IMR-90 (cell line): ENCODE measurements at regions not wholly inside any gene's neighbourhood (a gene's known extent, or its start where the extent isn't known, plus 50 kb on each side); places are given as distances from the start of the nearest gene placed in this dataset.

Source experiments
- ATAC-seq: fragments of 200-7000 bp; cut with Tn5 transposase; 2 replicates; pipeline ENCODE4 v1.9.1; 2020; ENCODE audit warnings: low read depth, mild to moderate bottlenecking, moderate library complexity
- BruUV-seq: library from RNA; stranded (reverse); fragments of 400-500 nt; replicated peaks from 2 replicates; lab custom pipeline; 2021; lab: Mats Ljungman, UMichigan
- CTCF ChIA-PET: fragments of 300-600 bp; formaldehyde crosslinking; extraction: SDS; loops from one replicate; lab custom pipeline; 2021; ENCODE audit warnings: antibody characterized with exemption; lab: Yijun Ruan, JAX
- POLR2A ChIA-PET: fragments of 300-600 bp; sonication (Branson Sonifier 250); formaldehyde crosslinking; loops from one replicate; lab custom pipeline; 2022; ENCODE audit warnings: antibody characterized with exemption; ENCODE audit not compliant: unreplicated experiment; lab: Charles Lee
- DNase-seq: peaks from one replicate; pipeline ENCODE4 v3.0.0; 2013
- H2AFZ ChIP-seq: replicated peaks from 2 replicates; pipeline ENCODE3; 2013; ENCODE audit warnings: low read length, mild to moderate bottlenecking; ENCODE audit not compliant: poor library complexity
- H2AK5ac ChIP-seq: 2 replicates; pipeline ENCODE4 v1.6.1; 2013; ENCODE audit warnings: low read depth, low read length, inconsistent platforms
- H2AK9ac ChIP-seq: replicated peaks from 2 replicates; pipeline ENCODE3; 2013; ENCODE audit warnings: mild to moderate bottlenecking, low read depth, low read length, moderate library complexity; ENCODE audit not compliant: poor library complexity
- H2BK120ac ChIP-seq: 2 replicates; pipeline ENCODE4 v1.6.1; 2013; ENCODE audit warnings: low read depth, low read length, inconsistent platforms
- H2BK15ac ChIP-seq: 3 replicates; pipeline ENCODE4 v1.6.1; 2013; ENCODE audit warnings: low read depth, low read length, inconsistent platforms
- H2BK20ac ChIP-seq: 2 replicates; pipeline ENCODE4 v1.6.1; 2013; ENCODE audit warnings: low read depth, mild to moderate bottlenecking, inconsistent platforms, low read length, moderate library complexity
- H2BK5ac ChIP-seq: 2 replicates; pipeline ENCODE4 v1.6.1; 2013; ENCODE audit warnings: mild to moderate bottlenecking, low read depth, low read length, inconsistent platforms; ENCODE audit not compliant: poor library complexity, severe bottlenecking
- H3K14ac ChIP-seq: replicated peaks from 2 replicates; pipeline ENCODE4 v1.6.1; 2013; ENCODE audit warnings: low read depth, low read length, inconsistent platforms
- H3K18ac ChIP-seq: 2 replicates; pipeline ENCODE4 v1.6.1; 2013; ENCODE audit warnings: low read depth, low read length, control low read depth
- H3K23ac ChIP-seq: 2 replicates; pipeline ENCODE4 v1.6.1; 2013; ENCODE audit warnings: low read depth, low read length, inconsistent platforms
- H3K27ac ChIP-seq: 2 replicates; pipeline ENCODE4 v1.5.1; 2013; ENCODE audit warnings: mild to moderate bottlenecking, control low read depth, low read length; ENCODE audit not compliant: insufficient read depth
- H3K27me3 ChIP-seq: 2 replicates; pipeline ENCODE4 v1.6.1; 2013; ENCODE audit warnings: low read length; ENCODE audit not compliant: control insufficient read depth, insufficient read depth
- H3K36me3 ChIP-seq: 2 replicates; pipeline ENCODE4 v1.6.1; 2013; ENCODE audit warnings: low read length, mixed read lengths; ENCODE audit not compliant: control insufficient read depth, insufficient read depth
- H3K4ac ChIP-seq: 2 replicates; pipeline ENCODE4 v1.6.1; 2013; ENCODE audit warnings: low read depth, low read length, inconsistent platforms
- H3K4me1 ChIP-seq: 2 replicates; pipeline ENCODE4 v1.6.1; 2013; ENCODE audit warnings: low read length, mixed read lengths; ENCODE audit not compliant: control insufficient read depth, insufficient read depth
- H3K4me2 ChIP-seq: 2 replicates; pipeline ENCODE4 v1.6.1; 2013; ENCODE audit warnings: low read depth, mild to moderate bottlenecking, control low read depth, low read length, moderate library complexity
- H3K4me3 ChIP-seq: 2 replicates; pipeline ENCODE4 v1.5.1; 2013; ENCODE audit warnings: low read depth, mild to moderate bottlenecking, control low read depth, low read length, moderate library complexity; ENCODE audit not compliant: insufficient read depth
- H3K56ac ChIP-seq: 2 replicates; pipeline ENCODE4 v1.6.1; 2013; ENCODE audit warnings: low read length, inconsistent platforms; ENCODE audit not compliant: insufficient read depth; ENCODE audit errors: extremely low read depth
- H3K79me1 ChIP-seq, 2 experiments: 2 replicates each; pipeline ENCODE4 v1.6.1; 2013; ENCODE audit warnings: low read length in 2 of 2, inconsistent platforms in 1 of 2, low read depth in 1 of 2
- H3K9ac ChIP-seq: 2 replicates; pipeline ENCODE4 v1.6.1; 2013; ENCODE audit warnings: low read depth, low read length, control low read depth
- H3K9me1 ChIP-seq: 2 replicates; pipeline ENCODE4 v1.6.1; 2013; ENCODE audit warnings: low read length, inconsistent platforms; ENCODE audit not compliant: insufficient read depth
- H3K9me3 ChIP-seq: 2 replicates; pipeline ENCODE4 v1.6.1; 2013; ENCODE audit warnings: low read length; ENCODE audit not compliant: control insufficient read depth, insufficient read depth
- H4K20me1 ChIP-seq: 2 replicates; pipeline ENCODE4 v1.6.1; 2013; ENCODE audit warnings: low read length, inconsistent platforms; ENCODE audit not compliant: insufficient read depth
- H4K5ac ChIP-seq: 2 replicates; pipeline ENCODE4 v1.6.1; 2013; ENCODE audit warnings: mild to moderate bottlenecking, low read depth, low read length, control low read depth
- H4K8ac ChIP-seq, 2 experiments: 2 replicates each; pipeline ENCODE4 v1.6.1; 2013; ENCODE audit warnings: low read depth in 2 of 2, low read length in 2 of 2, control low read depth in 1 of 2, inconsistent platforms in 1 of 2
- H4K91ac ChIP-seq: 2 replicates; pipeline ENCODE4 v1.6.1; 2013; ENCODE audit warnings: low read depth, low read length, inconsistent platforms; ENCODE audit not compliant: insufficient read depth
- BHLHE40 ChIP-seq: fragments of 150-350 bp; IDR thresholded peaks from 2 replicates; pipeline ENCODE4 v1.6.1; 2016; ENCODE audit warnings: mild to moderate bottlenecking, low read depth, low read length
- CEBPB ChIP-seq: IDR thresholded peaks from 2 replicates; pipeline ENCODE4 v1.6.1; 2012; ENCODE audit warnings: low read depth, low read length, improper control_type of control experiment
- CHD1 ChIP-seq: IDR thresholded peaks from 2 replicates; pipeline ENCODE4 v1.6.1; 2012; ENCODE audit warnings: low read depth, low read length, improper control_type of control experiment
- FOS ChIP-seq: fragments of 150-350 bp; IDR thresholded peaks from 2 replicates; pipeline ENCODE4 v1.6.1; 2016; ENCODE audit warnings: low read depth, low read length
- MAFK ChIP-seq: IDR thresholded peaks from 2 replicates; pipeline ENCODE4 v1.6.1; 2012; ENCODE audit warnings: low read depth, low read length, improper control_type of control experiment
- MXI1 ChIP-seq: IDR thresholded peaks from 2 replicates; pipeline ENCODE4 v1.6.1; 2012; ENCODE audit warnings: low read depth, mild to moderate bottlenecking, low read length, moderate library complexity, borderline replicate concordance
- NFE2L2 ChIP-seq: fragments of 150-350 bp; IDR thresholded peaks from 2 replicates; pipeline ENCODE4 v1.6.1; 2016; ENCODE audit warnings: low read depth, mild to moderate bottlenecking, low read length
- POLR2A ChIP-seq: IDR thresholded peaks from 2 replicates; pipeline ENCODE4 v1.6.1; 2012; ENCODE audit warnings: mild to moderate bottlenecking, low read depth, low read length
- RCOR1 ChIP-seq: IDR thresholded peaks from 2 replicates; pipeline ENCODE4 v1.6.1; 2012; ENCODE audit warnings: mild to moderate bottlenecking, low read length, improper control_type of control experiment; ENCODE audit not compliant: insufficient replicate concordance
- RFX5 ChIP-seq: IDR thresholded peaks from 2 replicates; pipeline ENCODE4 v1.8.0; 2012; ENCODE audit warnings: low read depth, mild to moderate bottlenecking, low read length, moderate library complexity
- SMC3 ChIP-seq: fragments of 150-350 bp; IDR thresholded peaks from 2 replicates; pipeline ENCODE4 v1.6.1; 2016; ENCODE audit warnings: low read depth, mild to moderate bottlenecking, antibody characterized with exemption, low read length, moderate library complexity
- WGBS, 2 experiments: methylation state at CpG; one replicate each; pipeline versions ENCODE4 v1.1.5 to v1.1.7; 2013; ENCODE audit warnings: missing lambda C conversion rate in 2 of 2; ENCODE audit not compliant: insufficient read length in 1 of 2; ENCODE audit errors: extremely low coverage in 2 of 2; 5-methylcytosine and 5-hydroxymethylcytosine counted together
- dilution Hi-C: fragments of 300-500 bp; cut with HindIII; formaldehyde crosslinking; loops from one replicate; pipeline ENCODE4 v1.14.3; 2018; ENCODE audit warnings: low sequenced_read_pairs; ENCODE audit not compliant: unreplicated experiment
- in situ Hi-C: fragments of 300-500 bp; cut with MboI; formaldehyde crosslinking; loops from 3 replicates; pipeline ENCODE4 v1.14.3; 2019; ENCODE audit warnings: low sequenced_read_pairs, inconsistent platforms, mixed read lengths
- intact Hi-C: fragments of 100-400 bp; cut with micrococcal nuclease; formaldehyde crosslinking; loops from 2 replicates; pipeline ENCODE4 v1.10.0; 2022
- TF ChIP-seq, protein P1 (sequence below): conservative IDR thresholded peaks from 2 replicates; pipeline ENCODE4 v1.5.1; 2012; ENCODE audit warnings: mild to moderate bottlenecking, low read depth, low read length, improper control_type of control experiment
- TF ChIP-seq, protein P2 (sequence below): fragments of 150-350 bp; IDR thresholded peaks from 2 replicates; pipeline ENCODE4 v1.6.1; 2017; ENCODE audit warnings: mild to moderate bottlenecking, antibody characterized with exemption, low read length, low read depth

DNA sequence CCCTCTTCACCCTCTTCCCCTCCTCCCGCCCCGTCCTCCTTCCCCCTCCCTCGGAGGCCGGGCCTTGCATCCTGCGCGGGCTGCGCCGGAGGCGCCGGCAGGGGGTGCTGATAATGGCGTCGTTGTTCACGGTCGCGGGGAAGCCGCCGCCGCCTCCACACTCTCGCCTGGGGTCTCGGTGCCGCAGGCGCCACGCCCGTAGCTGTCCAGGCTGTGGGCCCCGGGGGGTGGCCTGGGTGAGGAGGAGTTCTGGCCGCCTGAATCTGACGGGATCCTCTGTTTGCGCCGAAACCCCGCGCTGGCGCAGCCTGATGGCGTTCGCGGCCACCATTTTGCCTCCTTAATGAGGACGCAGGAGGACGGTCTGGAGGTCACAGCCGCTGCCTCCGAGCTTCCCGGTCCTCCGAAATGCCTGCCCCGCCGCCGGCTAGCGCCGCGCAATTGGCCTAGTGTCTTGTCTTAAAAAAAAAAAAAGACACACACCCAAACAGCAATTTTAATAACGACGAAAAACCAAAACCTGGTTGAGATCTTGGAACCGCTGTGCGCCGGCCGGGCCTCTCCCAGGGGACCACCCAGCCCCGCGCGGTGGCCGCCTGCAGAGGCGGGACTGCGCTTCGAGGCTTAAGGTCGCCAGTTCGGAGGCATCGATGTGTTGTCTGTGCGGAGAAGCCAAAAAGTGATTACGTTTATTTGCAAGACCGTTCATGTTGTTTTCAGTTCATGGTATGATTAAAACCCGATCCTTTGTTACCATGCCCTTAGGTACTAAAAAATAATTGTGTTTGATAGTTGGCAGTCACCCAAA, 106.6 kb upstream of the HNRNPU start (continued):
- TF ChIP-seq MAFK (no peak), BHLHE40 (peak; percentile 54; the same call in 1 of the 2 replicates), CHD1 (no peak)

DNA sequence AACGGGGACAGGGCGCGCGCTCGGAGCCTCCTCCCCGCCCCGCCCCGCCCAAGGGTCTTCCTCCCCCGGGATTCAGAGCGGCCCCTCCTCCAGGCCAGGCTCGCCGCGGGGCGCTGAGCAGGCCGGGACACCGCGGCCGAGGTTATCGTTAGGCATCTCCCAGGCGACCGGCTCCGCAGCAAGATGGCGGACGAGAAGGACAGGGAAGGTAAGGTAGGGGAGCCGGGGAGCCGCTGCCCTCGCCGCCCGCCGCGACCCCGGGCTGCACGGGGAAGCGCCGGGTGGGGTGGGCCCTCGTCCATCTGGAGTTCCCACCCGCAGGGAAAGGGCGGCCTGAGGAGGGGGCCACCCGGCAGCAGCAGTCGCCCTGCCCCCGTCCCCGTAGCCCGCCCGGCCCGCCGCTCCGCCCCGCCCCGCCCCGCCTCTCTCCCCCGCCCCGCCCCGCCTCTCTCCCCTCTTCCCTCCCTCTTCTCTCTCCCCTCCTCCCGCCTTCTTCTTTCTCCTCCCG, 105.9 kb upstream of the HNRNPU start:
- peak; percentile 79 for ATAC-seq
- Histone ChIP-seq H3K9me1 (peaks cover 3% of the 10 kb centered on the region), H2AK5ac (no peak overlapping the region), H2AK9ac (peak overlapping the region; percentile 97), H3K4me3 (peak overlapping the region; percentile 90), H3K27ac (peak overlapping the region; percentile 98), H3K36me3 (no peaks in the 10 kb centered on the region), H3K27me3 (no peaks in the 10 kb centered on the region), H4K91ac (peak overlapping the region; percentile 81; the same call in 1 of the 2 replicates), H3K4ac (peak overlapping the region; percentile 94), H3K14ac (no peak overlapping the region; the same call in 1 of the 2 replicates), H3K18ac (peak overlapping the region; percentile 51; the same call in 1 of the 2 replicates), H3K79me1 (peaks cover 13 to 15% of the 10 kb centered on the region in 2 experiments), H2AFZ (peak overlapping the region; percentile 90), H2BK15ac (no peak overlapping the region), H4K5ac (no peak overlapping the region; the same call in 1 of the 2 replicates), H3K56ac (0 out of 2 replicates have a peak overlapping the region, but pooled peaks have one; percentile 26), H3K23ac (no peak overlapping the region), H4K8ac (peak overlapping the region; percentile 76 to 82; a peak in 3 of 4 replicates), H3K9ac (peak overlapping the region; percentile 94), H4K20me1 (no peaks in the 10 kb centered on the region), H3K4me2 (peak overlapping the region; percentile 22), H2BK5ac (peak overlapping the region; percentile 92), H2BK120ac (peak overlapping the region; percentile 53; the same call in 1 of the 2 replicates), H3K4me1 (peaks cover 9% of the 10 kb centered on the region), H3K9me3 (no peaks in the 10 kb centered on the region), H2BK20ac (no peak overlapping the region)
- POLR2A ChIA-PET: no interaction called here
- WGBS, 2 experiments: 0% methylated on average over 2 of the region's 55 CpGs; no CpG with 5 or more reads in 1 of the 2 experiments
- intact Hi-C loops (loop anchor here (1.0 to 2.0 kb wide), 3 partner anchors 73 to 369 kb away; partner anchors contain the start of gene COX20), dilution Hi-C loops (no loop called here), in situ Hi-C loops (no loop called here)
- BruUV-seq: no TSS peak
- peak; percentile 54 for DNase-seq
- CTCF ChIA-PET: interaction anchor here (1.0 to 1.3 kb wide), 2 partner anchors 72 to 73 kb away, joined by 5 to 6 read pairs; no protein-coding TSS in a partner anchor
- no peak for TF ChIP-seq SMC3
- TF ChIP-seq CEBPB: no peak
- no peak; the same call in 1 of the 2 replicates for TF ChIP-seq POLR2A
- no peak for TF ChIP-seq FOS
- no peak for TF ChIP-seq NFE2L2
- TF ChIP-seq CHD1: no peak
- no peak for TF ChIP-seq RFX5
- no peak for TF ChIP-seq RCOR1
- no peak for TF ChIP-seq MXI1
- TF ChIP-seq BHLHE40: no peak
- no peak for TF ChIP-seq MAFK
- TF ChIP-seq, protein P1, sequence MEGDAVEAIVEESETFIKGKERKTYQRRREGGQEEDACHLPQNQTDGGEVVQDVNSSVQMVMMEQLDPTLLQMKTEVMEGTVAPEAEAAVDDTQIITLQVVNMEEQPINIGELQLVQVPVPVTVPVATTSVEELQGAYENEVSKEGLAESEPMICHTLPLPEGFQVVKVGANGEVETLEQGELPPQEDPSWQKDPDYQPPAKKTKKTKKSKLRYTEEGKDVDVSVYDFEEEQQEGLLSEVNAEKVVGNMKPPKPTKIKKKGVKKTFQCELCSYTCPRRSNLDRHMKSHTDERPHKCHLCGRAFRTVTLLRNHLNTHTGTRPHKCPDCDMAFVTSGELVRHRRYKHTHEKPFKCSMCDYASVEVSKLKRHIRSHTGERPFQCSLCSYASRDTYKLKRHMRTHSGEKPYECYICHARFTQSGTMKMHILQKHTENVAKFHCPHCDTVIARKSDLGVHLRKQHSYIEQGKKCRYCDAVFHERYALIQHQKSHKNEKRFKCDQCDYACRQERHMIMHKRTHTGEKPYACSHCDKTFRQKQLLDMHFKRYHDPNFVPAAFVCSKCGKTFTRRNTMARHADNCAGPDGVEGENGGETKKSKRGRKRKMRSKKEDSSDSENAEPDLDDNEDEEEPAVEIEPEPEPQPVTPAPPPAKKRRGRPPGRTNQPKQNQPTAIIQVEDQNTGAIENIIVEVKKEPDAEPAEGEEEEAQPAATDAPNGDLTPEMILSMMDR: no peak
- TF ChIP-seq, protein P2, sequence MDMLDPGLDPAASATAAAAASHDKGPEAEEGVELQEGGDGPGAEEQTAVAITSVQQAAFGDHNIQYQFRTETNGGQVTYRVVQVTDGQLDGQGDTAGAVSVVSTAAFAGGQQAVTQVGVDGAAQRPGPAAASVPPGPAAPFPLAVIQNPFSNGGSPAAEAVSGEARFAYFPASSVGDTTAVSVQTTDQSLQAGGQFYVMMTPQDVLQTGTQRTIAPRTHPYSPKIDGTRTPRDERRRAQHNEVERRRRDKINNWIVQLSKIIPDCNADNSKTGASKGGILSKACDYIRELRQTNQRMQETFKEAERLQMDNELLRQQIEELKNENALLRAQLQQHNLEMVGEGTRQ: no peak
